Right lobe of liver (tissue), 6 donors: ENCODE measurements at regions not wholly inside any gene's neighbourhood (a gene's known extent, or its start where the extent isn't known, plus 50 kb on each side); places are given as distances from the start of the nearest gene placed in this dataset.

Source experiments
- ATAC-seq, 4 donors: fragments of 200-7000 bp; cut with Tn5 transposase; one replicate each; pipeline ENCODE4 v1.9.1; 2020; ENCODE audit warnings: mild to moderate bottlenecking in 4 of 4, moderate library complexity in 4 of 4
- DNase-seq, 3 donors: peaks; one replicate each; pipeline ENCODE4 v3.0.0-alpha.2; 2020
- H3K27ac ChIP-seq, 3 donors: fragments of 200-600 bp; one replicate each; pipeline ENCODE4 v1.8.0; 2022
- H3K27me3 ChIP-seq, 2 donors: fragments of 200-600 bp; one replicate each; pipeline ENCODE4 v1.8.0; 2022
- H3K36me3 ChIP-seq, 4 donors: fragments of 200-600 bp; sonication (generic) in 1 of 4; one replicate each; pipeline versions ENCODE4 v1.5.1 to v1.8.0; 2017 to 2022; ENCODE audit warnings: control low read depth in 1 of 4
- H3K4me1 ChIP-seq, 4 donors: fragments of 200-600 bp; sonication (generic) in 1 of 4; one replicate each; pipeline versions ENCODE4 v1.5.1 to v1.8.0; 2017 to 2022; ENCODE audit warnings: control low read depth in 1 of 4
- H3K4me3 ChIP-seq, 3 donors: fragments of 200-600 bp; one replicate each; pipeline ENCODE4 v1.8.0; 2022
- H3K9me3 ChIP-seq, 4 donors: fragments of 200-600 bp; sonication (generic) in 1 of 4; one replicate each; pipeline versions ENCODE4 v1.5.1 to v1.8.0; 2017 to 2022; ENCODE audit warnings: control low read depth in 1 of 4
- POLR2A ChIP-seq: fragments of 450-650 bp; IDR thresholded peaks from one replicate; pipeline ENCODE4 v1.6.1; 2017; ENCODE audit warnings: antibody characterized with exemption, mild to moderate bottlenecking
- WGBS: methylation state at CpG from one replicate; pipeline ENCODE4 v1.1.6; 2018; ENCODE audit warnings: low coverage, low lambda C conversion rate; ENCODE audit not compliant: insufficient coverage; ENCODE audit errors: missing lambda C conversion rate; 5-methylcytosine and 5-hydroxymethylcytosine counted together
- intact Hi-C, 2 donors: fragments of 100-400 bp; cut with DNase I; formaldehyde crosslinking; loops; one replicate each; pipeline versions ENCODE4 v1.11.2 to v1.14.1; 2022
- TF ChIP-seq, protein P1 (sequence below), 4 donors: fragments of 200-600 bp in 3 of 4; fragments of 450-650 bp in 1 of 4; IDR thresholded peaks; one replicate each; pipeline versions ENCODE4 v1.5.1 to v1.8.0; 2016 to 2022; ENCODE audit warnings: antibody characterized with exemption in 4 of 4, mild to moderate bottlenecking in 2 of 4
- donor health status: DM: no; HTN: yes; CAD: no.
- donor health status: DM: no; HTN: no; CAD: no.
- donor health status: DM: no; HTN: no; CAD: no.
- donor health status: DM: no; HTN: yes; CAD: no.
- donor health status: DM: no; HTN: yes; CAD: no.

- no peak overlapping the region for H3K27ac ChIP-seq
- no peaks in the 10 kb centered on the region for H3K27me3 ChIP-seq
- H3K36me3 ChIP-seq, result no peaks in the 10 kb centered on the region
- DNase-seq, result no peak
- no peak for ATAC-seq
- intact Hi-C loops, result loop anchor here in 1 of 2 donors (5.0 kb wide), 1 partner anchor 255 kb away; no protein-coding TSS in a partner anchor
- no peaks in the 10 kb centered on the region for H3K9me3 ChIP-seq
- TF ChIP-seq, protein P1, sequence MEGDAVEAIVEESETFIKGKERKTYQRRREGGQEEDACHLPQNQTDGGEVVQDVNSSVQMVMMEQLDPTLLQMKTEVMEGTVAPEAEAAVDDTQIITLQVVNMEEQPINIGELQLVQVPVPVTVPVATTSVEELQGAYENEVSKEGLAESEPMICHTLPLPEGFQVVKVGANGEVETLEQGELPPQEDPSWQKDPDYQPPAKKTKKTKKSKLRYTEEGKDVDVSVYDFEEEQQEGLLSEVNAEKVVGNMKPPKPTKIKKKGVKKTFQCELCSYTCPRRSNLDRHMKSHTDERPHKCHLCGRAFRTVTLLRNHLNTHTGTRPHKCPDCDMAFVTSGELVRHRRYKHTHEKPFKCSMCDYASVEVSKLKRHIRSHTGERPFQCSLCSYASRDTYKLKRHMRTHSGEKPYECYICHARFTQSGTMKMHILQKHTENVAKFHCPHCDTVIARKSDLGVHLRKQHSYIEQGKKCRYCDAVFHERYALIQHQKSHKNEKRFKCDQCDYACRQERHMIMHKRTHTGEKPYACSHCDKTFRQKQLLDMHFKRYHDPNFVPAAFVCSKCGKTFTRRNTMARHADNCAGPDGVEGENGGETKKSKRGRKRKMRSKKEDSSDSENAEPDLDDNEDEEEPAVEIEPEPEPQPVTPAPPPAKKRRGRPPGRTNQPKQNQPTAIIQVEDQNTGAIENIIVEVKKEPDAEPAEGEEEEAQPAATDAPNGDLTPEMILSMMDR (IDR thresholded peaks at IDR 0.05), result no peak
- no peak for TF ChIP-seq POLR2A
- no peak overlapping the region for H3K4me3 ChIP-seq
- H3K4me1 ChIP-seq, result no peaks in the 10 kb centered on the region
Observed at GRCh38 chr15:66857694-66858093, 155.7 kb downstream of the SMAD6 start.

GRCh38 chr15:66858423-66859207 lies 156.6 kb downstream of the SMAD6 start:
- no peaks in the 10 kb centered on the region for H3K9me3 ChIP-seq
- H3K27me3 ChIP-seq, result no peaks in the 10 kb centered on the region
- TF ChIP-seq, protein P1 (IDR thresholded peaks at IDR 0.05), result no peak
- no peak for TF ChIP-seq POLR2A
- no peak overlapping the region for H3K4me3 ChIP-seq
- 67% methylated on average over 7 of the region's 7 CpGs for WGBS
- no peaks in the 10 kb centered on the region for H3K36me3 ChIP-seq
- DNase-seq (peak in 1 of 3 donors; percentile 11), ATAC-seq (peak in 1 of 4 donors; percentile 17)
- H3K4me1 ChIP-seq, result no peaks in the 10 kb centered on the region
- intact Hi-C loops, result loop anchor here in 1 of 2 donors (5.0 kb wide), 1 partner anchor 256 kb away; no protein-coding TSS in a partner anchor
- no peak overlapping the region for H3K27ac ChIP-seq

- TF ChIP-seq, protein P1 (IDR thresholded peaks at IDR 0.05), result no peak
- TF ChIP-seq POLR2A, result no peak
- no peak overlapping the region for H3K4me3 ChIP-seq
- no peak overlapping the region for H3K27ac ChIP-seq
- intact Hi-C loops, result loop anchor here in 1 of 2 donors (5.0 kb wide), 1 partner anchor 257 kb away; no protein-coding TSS in a partner anchor
- no peaks in the 10 kb centered on the region for H3K36me3 ChIP-seq
- DNase-seq, result peak in 1 of 3 donors; percentile 24
- H3K4me1 ChIP-seq, result no peaks in the 10 kb centered on the region
- no peaks in the 10 kb centered on the region for H3K27me3 ChIP-seq
- no peak for ATAC-seq
- 88% methylated on average over 7 of the region's 8 CpGs for WGBS
- no peaks in the 10 kb centered on the region for H3K9me3 ChIP-seq
Observed at GRCh38 chr15:66859688-66860253, 157.7 kb downstream of the SMAD6 start.

- H3K36me3 ChIP-seq, result no peaks in the 10 kb centered on the region
- WGBS, result 60% methylated on average over 1 of the region's 3 CpGs
Observed at GRCh38 chr15:66860844-66861243, 158.8 kb downstream of the SMAD6 start.

More at GRCh38 chr15:66860844-66861243, 158.8 kb downstream of the SMAD6 start:
- DNase-seq, result peak in 1 of 3 donors; percentile 25
- no peaks in the 10 kb centered on the region for H3K9me3 ChIP-seq
- intact Hi-C loops, result no loop called here
- no peak for TF ChIP-seq POLR2A
- TF ChIP-seq, protein P1 (IDR thresholded peaks at IDR 0.05), result no peak
- no peaks in the 10 kb centered on the region for H3K4me1 ChIP-seq
- H3K27me3 ChIP-seq, result no peaks in the 10 kb centered on the region
- no peak overlapping the region for H3K4me3 ChIP-seq
- H3K27ac ChIP-seq, result no peak overlapping the region
- ATAC-seq, result no peak
